K562 (cell line): ENCODE measurements at regions not wholly inside any gene's neighbourhood (a gene's known extent, or its start where the extent isn't known, plus 50 kb on each side); places are given as distances from the start of the nearest gene placed in this dataset.

Source experiments
- ATAC-seq: fragments of 200-7000 bp; cut with Tn5 transposase; 3 replicates; pipeline ENCODE4 v1.9.1; 2020; ENCODE audit warnings: moderate library complexity
- BruUV-seq: library from RNA; stranded (reverse); fragments of 400-500 nt; replicated peaks from 2 replicates; lab custom pipeline; 2021; lab: Mats Ljungman, UMichigan
- CTCF ChIA-PET: fragments of 300-600 bp; formaldehyde crosslinking; extraction: SDS; loops from one replicate; lab custom pipeline; 2021; ENCODE audit warnings: low intra/inter-chr PET ratio; lab: Yijun Ruan, JAX
- POLR2A ChIA-PET: fragments of 300-600, 350-650 bp; sonication (Branson Sonifier 250); formaldehyde crosslinking; extraction: SDS; loops from one replicate; lab custom pipeline; 2021; ENCODE audit warnings: antibody characterized with exemption, inconsistent platforms; lab: Yijun Ruan, JAX
- DNase-seq, 4 experiments: peaks; one replicate each; pipeline versions ENCODE4 v3.0.0 to v3.0.0-alpha.2; 2011 to 2018; ENCODE audit warnings: low spot score in 3 of 4, mixed read lengths in 3 of 4; ENCODE audit errors: extremely low read depth in 1 of 4
- FAIRE-seq: peaks from 2 replicates; lab custom pipeline; 2011; peaks lifted over from hg19 to GRCh38; lab: Jason Lieb, UNC
- H2AFZ ChIP-seq: 2 replicates; pipeline ENCODE4 v1.6.0; 2011; ENCODE audit warnings: low read depth, low read length, control low read depth, inconsistent platforms
- H3K27ac ChIP-seq: fragments of 200-600 bp; 3 replicates; pipeline ENCODE4 v1.8.0; 2011; ENCODE audit warnings: low read depth, mild to moderate bottlenecking, control low read depth, inconsistent platforms, low read length, moderate library complexity, mixed read lengths; ENCODE audit errors: extremely low read depth
- H3K27me3 ChIP-seq, 2 experiments: fragments of 300-600 bp in 1 of 2; 2 replicates in 1 of 2; 3 replicates in 1 of 2; pipeline versions ENCODE4 v1.6.0 to v1.8.0; 2011; ENCODE audit warnings: inconsistent platforms in 2 of 2, low read length in 2 of 2, mild to moderate bottlenecking in 1 of 2, mixed read lengths in 1 of 2, moderate library complexity in 1 of 2; ENCODE audit not compliant: control insufficient read depth in 2 of 2, insufficient read depth in 2 of 2
- H3K36me3 ChIP-seq: fragments of 300-600 bp; 3 replicates; pipeline ENCODE4 v1.8.0; 2011; ENCODE audit warnings: mild to moderate bottlenecking, low read length, inconsistent platforms; ENCODE audit not compliant: control insufficient read depth, insufficient read depth
- H3K4me1 ChIP-seq, 2 experiments: fragments of 200-600 bp in 1 of 2; replicated peaks in 1 of 2; 2 replicates in 1 of 2; 3 replicates in 1 of 2; pipeline versions ENCODE4 v1.5.1 to v1.8.0; 2011; ENCODE audit warnings: inconsistent platforms in 2 of 2, low read length in 2 of 2, mild to moderate bottlenecking in 1 of 2, mixed read lengths in 1 of 2, moderate library complexity in 1 of 2; ENCODE audit not compliant: control insufficient read depth in 2 of 2, insufficient read depth in 2 of 2
- H3K4me2 ChIP-seq: 2 replicates; pipeline ENCODE4 v1.6.1; 2011; ENCODE audit warnings: low read length, control low read depth, inconsistent platforms, mixed read lengths; ENCODE audit not compliant: insufficient read depth
- H3K4me3 ChIP-seq: fragments of 200-600 bp; sonication (generic), shearing (Covaris generic); 2 replicates; pipeline ENCODE4 v1.5.1; 2016; ENCODE audit warnings: control low read depth, inconsistent platforms
- H3K79me2 ChIP-seq: fragments of 200-600 bp; 3 replicates; pipeline ENCODE4 v1.8.0; 2011; ENCODE audit warnings: low read length, inconsistent platforms; ENCODE audit not compliant: control insufficient read depth, insufficient read depth
- H3K9ac ChIP-seq, 2 experiments: 2 replicates each; pipeline versions ENCODE4 v1.6.0 to v1.6.1; 2011; ENCODE audit warnings: low read depth in 2 of 2, low read length in 2 of 2, control low read depth in 1 of 2, inconsistent platforms in 1 of 2, mild to moderate bottlenecking in 1 of 2, mixed read lengths in 1 of 2; ENCODE audit not compliant: insufficient read depth in 1 of 2
- H3K9me1 ChIP-seq: one replicate; pipeline ENCODE4 v1.6.0; 2011; ENCODE audit warnings: inconsistent platforms, mild to moderate bottlenecking, low read length, moderate library complexity; ENCODE audit not compliant: control insufficient read depth, insufficient read depth
- H3K9me3 ChIP-seq: replicated peaks from 2 replicates; pipeline ENCODE4 v1.5.1; 2011; ENCODE audit warnings: low read depth, low read length, inconsistent platforms; ENCODE audit not compliant: control insufficient read depth, insufficient read depth
- H4K20me1 ChIP-seq: replicated peaks from 2 replicates; pipeline ENCODE4 v1.6.1; 2011; ENCODE audit warnings: low read length, inconsistent platforms, mixed read lengths; ENCODE audit not compliant: control insufficient read depth, insufficient read depth
- CEBPZ ChIP-seq: fragments of 150-350 bp; IDR thresholded peaks from 2 replicates; pipeline ENCODE4 v1.6.1; 2014; ENCODE audit warnings: low read depth, mild to moderate bottlenecking, low read length, borderline replicate concordance
- CHD2 ChIP-seq: IDR thresholded peaks from 2 replicates; pipeline ENCODE4 v1.6.1; 2011; ENCODE audit warnings: low read depth, low read length
- CSDE1 ChIP-seq, 2 experiments: fragments of 450-650 bp; IDR thresholded peaks; 2 replicates each; pipeline ENCODE4 v1.6.1; 2016; ENCODE audit warnings: mild to moderate bottlenecking in 1 of 2
- CTCF ChIP-seq, 3 experiments: IDR thresholded peaks in 2 of 3; conservative IDR thresholded peaks in 1 of 3; 2 replicates each; pipeline ENCODE4 v1.5.1; 2011 to 2012; ENCODE audit warnings: low read length in 3 of 3, mild to moderate bottlenecking in 3 of 3, control low read depth in 2 of 3, improper control_type of control experiment in 1 of 3, inconsistent platforms in 1 of 3, low read depth in 1 of 3, mixed read lengths in 1 of 3, moderate library complexity in 1 of 3; ENCODE audit not compliant: insufficient read depth in 2 of 3
- EP400 ChIP-seq: fragments of 450-650 bp; IDR thresholded peaks from 2 replicates; pipeline ENCODE4 v1.6.1; 2017; ENCODE audit warnings: antibody characterized with exemption, mild to moderate bottlenecking, moderate library complexity
- EZH2 ChIP-seq: IDR thresholded peaks from 2 replicates; pipeline ENCODE4 v1.6.1; 2012; ENCODE audit warnings: low read depth, mild to moderate bottlenecking, inconsistent platforms, low read length, borderline replicate concordance
- MNT ChIP-seq, 2 experiments: fragments of 450-650 bp; conservative IDR thresholded peaks; 2 replicates each; pipeline ENCODE4 v1.6.1; 2017; ENCODE audit warnings: mild to moderate bottlenecking in 2 of 2, moderate library complexity in 2 of 2
- MXD1 ChIP-seq: fragments of 250-450 bp; sonication (Bioruptor Pico); IDR thresholded peaks from 2 replicates; pipeline ENCODE4 v1.8.0; 2021; ENCODE audit warnings: borderline replicate concordance, mild to moderate bottlenecking, moderate library complexity; ENCODE audit not compliant: poor library complexity, severe bottlenecking
- NCOA6 ChIP-seq: fragments of 450-650 bp; IDR thresholded peaks from 2 replicates; pipeline ENCODE4 v1.6.1; 2017; ENCODE audit warnings: mild to moderate bottlenecking
- RBFOX2 ChIP-seq: fragments of 200-400 bp; formaldehyde crosslinking; IDR thresholded peaks from 2 replicates; pipeline ENCODE4 v1.6.1; 2017; ENCODE audit warnings: low read depth, mild to moderate bottlenecking, low read length, moderate library complexity
- UBTF ChIP-seq, 2 experiments: IDR thresholded peaks; 2 replicates each; pipeline ENCODE4 v1.6.1; 2012; ENCODE audit warnings: improper control_type of control experiment in 2 of 2, low read depth in 2 of 2, low read length in 2 of 2, borderline replicate concordance in 1 of 2
- ZNF12 ChIP-seq: sonication (generic); formaldehyde crosslinking; IDR thresholded peaks from 2 replicates; pipeline ENCODE4 v1.4.0; 2020; ENCODE audit warnings: mild to moderate bottlenecking, missing genetic modification reagents
- ZNF175 ChIP-seq: fragments of 200-800 bp; sonication (Bioruptor generic); IDR thresholded peaks from 2 replicates; pipeline ENCODE4 v1.6.1; 2016; ENCODE audit warnings: low read depth, mild to moderate bottlenecking, missing genetic modification characterization, missing compliant biosample characterization
- WGBS: fragments of 100-300 bp; shearing (Covaris generic); methylation state at CpG from one replicate; pipeline ENCODE4 v1.1.6; 2016; ENCODE audit warnings: low coverage, mixed read lengths; ENCODE audit not compliant: insufficient coverage; ENCODE audit errors: missing lambda C conversion rate; 5-methylcytosine and 5-hydroxymethylcytosine counted together
- in situ Hi-C: fragments of 300-500 bp; cut with MboI; formaldehyde crosslinking; loops from 4 replicates; pipeline ENCODE4 v1.15.0; 2018; ENCODE audit warnings: inconsistent platforms, mixed read lengths
- intact Hi-C: fragments of 100-400 bp; cut with micrococcal nuclease; formaldehyde crosslinking; loops from 2 replicates; pipeline ENCODE4 v1.14.2; 2022

- H3K9me3 ChIP-seq = no peaks in the 10 kb centered on the region
- no peak overlapping the region for H2AFZ ChIP-seq
- BruUV-seq = no TSS peak
- H3K27me3 ChIP-seq = peaks cover 0 to 33% of the 10 kb centered on the region in 2 experiments; a peak in 4 of 5 replicates
- no peak overlapping the region for H3K4me2 ChIP-seq
- no peak overlapping the region for H3K27ac ChIP-seq
- no peaks in the 10 kb centered on the region for H3K9me1 ChIP-seq
- CTCF ChIA-PET = no interaction called here
- no peaks in the 10 kb centered on the region; a peak in 1 of 5 replicates for H3K4me1 ChIP-seq
- no peaks in the 10 kb centered on the region for H4K20me1 ChIP-seq
- WGBS = 39% methylated on average over 5 of the region's 5 CpGs
- no peaks in the 10 kb centered on the region for H3K36me3 ChIP-seq
- intact Hi-C loops = no loop called here
- in situ Hi-C loops = no loop called here
- POLR2A ChIA-PET = no interaction called here
- H3K9ac ChIP-seq = no peak overlapping the region
- H3K4me3 ChIP-seq = no peak overlapping the region
- no peak for ATAC-seq
- DNase-seq = no peak
- H3K79me2 ChIP-seq = no peaks in the 10 kb centered on the region
- no peak for FAIRE-seq
- no peak for TF ChIP-seq CTCF (IDR thresholded peaks at IDR 0.05 in 2 of 3, conservative IDR thresholded peaks at IDR 0.05 in 1 of 3; ENCODE audit: insufficient read depth in 2 of 3, low read depth in 1 of 3, low read length in 3 of 3)
- no peak for TF ChIP-seq MNT (conservative IDR thresholded peaks at IDR 0.05)
- TF ChIP-seq MXD1 (CRISPR knock-in tag) = no peak
- no peak for TF ChIP-seq RBFOX2
- TF ChIP-seq CHD2 = no peak
- TF ChIP-seq NCOA6 = no peak
- TF ChIP-seq ZNF12 (CRISPR knock-in tag) = no peak
- no peak for TF ChIP-seq UBTF (IDR thresholded peaks at IDR 0.05; ENCODE audit: borderline replicate concordance in 1 of 2, low read depth in 2 of 2, low read length in 2 of 2)
- no peak for TF ChIP-seq EP400
- no peak for TF ChIP-seq ZNF175
- TF ChIP-seq EZH2 = no peak
- no peak for TF ChIP-seq CSDE1 (IDR thresholded peaks at IDR 0.05)
- no peak for TF ChIP-seq CEBPZ
Observed at GRCh38 chr10:86595496-86595895, 58.9 kb upstream of the OPN4 start.
